HCT116 (cell line): ENCODE measurements at regions not wholly inside any gene's neighbourhood (a gene's known extent, or its start where the extent isn't known, plus 50 kb on each side); places are given as distances from the start of the nearest gene placed in this dataset.

Experiments used
- ATAC-seq: fragments of 200-7000 bp; cut with Tn5 transposase; 2 replicates; pipeline ENCODE4 v1.9.1; 2020; ENCODE audit warnings: mild to moderate bottlenecking, moderate library complexity
- BruUV-seq: library from RNA; stranded (reverse); fragments of 400-500 nt; replicated peaks from 2 replicates; lab custom pipeline; 2021; lab: Mats Ljungman, UMichigan
- CTCF ChIA-PET: fragments of 300-600 bp; sonication (Branson Sonifier 250); formaldehyde crosslinking; loops from one replicate; lab custom pipeline; 2021; ENCODE audit warnings: antibody characterized with exemption; lab: Charles Lee
- POLR2A ChIA-PET: fragments of 300-600, 350-600 bp; sonication (Branson Sonifier 250); formaldehyde crosslinking; loops from one replicate; lab custom pipeline; 2021; ENCODE audit warnings: antibody characterized with exemption; lab: Charles Lee
- RAD21 ChIA-PET, 2 experiments: fragments of 300-600 bp; sonication (Branson Sonifier 250); formaldehyde crosslinking; loops; one replicate each; lab custom pipeline; 2023; ENCODE audit warnings: low total read pairs in 2 of 2; ENCODE audit not compliant: uncharacterized antibody in 2 of 2, unreplicated experiment in 2 of 2, low non-redundant PET in 1 of 2; lab: Charles Lee
- DNase-seq: peaks from one replicate; pipeline ENCODE4 v3.0.0-alpha.2; 2010; ENCODE audit warnings: low read depth, low spot score
- H2AFZ ChIP-seq: fragments of 200-600 bp; shearing (Covaris generic), sonication (generic); 2 replicates; pipeline ENCODE4 v1.6.1; 2017; ENCODE audit warnings: low read depth, mixed run types, mixed read lengths, antibody characterized with exemption, low read length; ENCODE audit not compliant: poor library complexity, severe bottlenecking
- H3K27ac ChIP-seq: 2 replicates; pipeline ENCODE4 v1.5.1; 2012; ENCODE audit warnings: low read depth, low read length
- H3K27me3 ChIP-seq: fragments of 200-600 bp; sonication (generic); 2 replicates; pipeline ENCODE4 v1.6.1; 2016; ENCODE audit warnings: mixed run types, low read length, mixed read lengths; ENCODE audit not compliant: insufficient read depth
- H3K36me3 ChIP-seq, 2 experiments: fragments of 200-500 bp in 1 of 2; fragments of 200-600 bp in 1 of 2; sonication (Bioruptor generic) in 1 of 2; sonication (generic) in 1 of 2; 2 replicates each; pipeline versions ENCODE4 v1.5.1 to v1.6.1; 2014 to 2016; ENCODE audit warnings: low read length in 2 of 2, inconsistent platforms in 1 of 2, mixed read lengths in 1 of 2, mixed run types in 1 of 2; ENCODE audit not compliant: insufficient read depth in 2 of 2, control insufficient read depth in 1 of 2
- H3K4me1 ChIP-seq, 2 experiments: fragments of 200-600 bp in 1 of 2; sonication (generic) in 1 of 2; 2 replicates each; pipeline versions ENCODE4 v1.5.1 to v1.6.1; 2012 to 2017; ENCODE audit warnings: low read length in 2 of 2, inconsistent platforms in 1 of 2, mild to moderate bottlenecking in 1 of 2, mixed read lengths in 1 of 2, mixed run types in 1 of 2, moderate library complexity in 1 of 2; ENCODE audit not compliant: insufficient read depth in 2 of 2, control insufficient read depth in 1 of 2
- H3K4me2 ChIP-seq: fragments of 200-600 bp; sonication (generic); 2 replicates; pipeline ENCODE4 v1.6.1; 2017; ENCODE audit warnings: mixed run types, low read length, mixed read lengths
- H3K4me3 ChIP-seq, 2 experiments: fragments of 200-600 bp in 1 of 2; sonication (generic) in 1 of 2; replicated peaks in 1 of 2; 2 replicates each; pipeline ENCODE4 v1.5.1; 2011 to 2016; ENCODE audit warnings: low read length in 2 of 2, control low read depth in 1 of 2, low read depth in 1 of 2, mild to moderate bottlenecking in 1 of 2, mixed read lengths in 1 of 2, mixed run types in 1 of 2
- H3K79me2 ChIP-seq: fragments of 200-600 bp; sonication (generic); 2 replicates; pipeline ENCODE4 v1.6.1; 2017; ENCODE audit warnings: mild to moderate bottlenecking, mixed run types, low read length, moderate library complexity, mixed read lengths; ENCODE audit not compliant: insufficient read depth
- H3K9ac ChIP-seq: fragments of 200-600 bp; sonication (generic); 2 replicates; pipeline ENCODE4 v1.6.1; 2016; ENCODE audit warnings: low read length, mixed read lengths
- H3K9me2 ChIP-seq: fragments of 200-600 bp; sonication (generic), shearing (Covaris generic); 2 replicates; pipeline ENCODE4 v1.6.1; 2017; ENCODE audit warnings: mixed run types, mild to moderate bottlenecking, moderate library complexity; ENCODE audit not compliant: insufficient read depth
- H3K9me3 ChIP-seq, 2 experiments: fragments of 200-500 bp in 1 of 2; fragments of 200-600 bp in 1 of 2; sonication (Bioruptor generic) in 1 of 2; sonication (generic) in 1 of 2; 2 replicates each; pipeline ENCODE4 v1.6.1; 2014 to 2017; ENCODE audit warnings: low read length in 2 of 2, mixed read lengths in 2 of 2, inconsistent platforms in 1 of 2, low read depth in 1 of 2, mild to moderate bottlenecking in 1 of 2, mixed run types in 1 of 2, moderate library complexity in 1 of 2; ENCODE audit not compliant: control insufficient read depth in 1 of 2, insufficient read depth in 1 of 2
- H4K20me1 ChIP-seq: fragments of 200-600 bp; sonication (generic), shearing (Covaris generic); 2 replicates; pipeline ENCODE4 v1.6.1; 2017; ENCODE audit warnings: mixed run types, mild to moderate bottlenecking, moderate library complexity; ENCODE audit not compliant: insufficient read depth
- EGR1 ChIP-seq: IDR thresholded peaks from 2 replicates; pipeline ENCODE4 v1.6.1; 2012; ENCODE audit warnings: low read depth
- EZH2 ChIP-seq: fragments of 200-600 bp; sonication (generic); IDR thresholded peaks from 2 replicates; pipeline ENCODE4 v1.6.1; 2017; ENCODE audit warnings: antibody characterized with exemption, mixed run types
- EZH2phosphoT487 ChIP-seq: fragments of 200-600 bp; IDR thresholded peaks from 2 replicates; pipeline ENCODE4 v1.6.1; 2018; ENCODE audit warnings: antibody characterized with exemption, borderline replicate concordance
- JUND ChIP-seq: IDR thresholded peaks from 2 replicates; pipeline ENCODE4 v1.6.1; 2012
- MAX ChIP-seq: IDR thresholded peaks from 2 replicates; pipeline ENCODE4 v1.6.1; 2012
- POLR2A ChIP-seq: IDR thresholded peaks from 2 replicates; pipeline ENCODE4 v1.7.0; 2011; ENCODE audit warnings: borderline replicate concordance; ENCODE audit not compliant: insufficient read depth, insufficient read length; ENCODE audit errors: extremely low read depth
- SP1 ChIP-seq: IDR thresholded peaks from 2 replicates; pipeline ENCODE4 v1.6.1; 2012; ENCODE audit warnings: low read depth
- ZFX ChIP-seq: fragments of 450-650 bp; IDR thresholded peaks from 2 replicates; pipeline ENCODE4 v1.6.1; 2017
- ZNF274 ChIP-seq: fragments of 200-500 bp; sonication (Bioruptor generic); IDR thresholded peaks from 2 replicates; pipeline ENCODE4 v1.6.1; 2014; ENCODE audit warnings: mild to moderate bottlenecking, low read depth, low read length, inconsistent platforms
- intact Hi-C: fragments of 100-400 bp; cut with micrococcal nuclease; formaldehyde crosslinking; loops from 2 replicates; pipeline ENCODE4 v1.10.0; 2022

DNA sequence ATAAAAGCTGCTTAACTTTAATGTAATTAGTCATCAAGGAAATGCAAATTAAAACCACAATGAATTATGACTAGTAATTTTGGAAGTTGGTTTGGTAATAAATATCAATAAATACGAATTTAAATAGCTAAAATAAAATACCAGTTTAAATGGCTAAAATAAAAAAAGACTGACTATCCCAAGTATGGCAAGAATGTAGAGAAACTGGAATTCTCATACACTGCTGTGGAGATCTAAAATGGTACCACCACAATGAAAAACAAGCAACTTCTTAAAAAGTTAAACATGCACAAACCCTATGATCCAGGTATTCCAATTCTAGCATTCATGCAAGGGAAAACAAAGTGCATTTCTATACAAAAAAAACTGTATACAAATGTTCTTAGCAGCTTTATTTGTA is 382.6 kb upstream of the NR5A2 start:
- Histone ChIP-seq H3K27ac (no peak overlapping the region), H3K9ac (no peak overlapping the region), H3K4me2 (no peak overlapping the region), H2AFZ (no peak overlapping the region), H4K20me1 (no peaks in the 10 kb centered on the region), H3K27me3 (no peaks in the 10 kb centered on the region), H3K79me2 (no peaks in the 10 kb centered on the region), H3K4me1 (no peaks in the 10 kb centered on the region), H3K36me3 (no peaks in the 10 kb centered on the region)
- intact Hi-C loops: no loop called here
- no peak for DNase-seq
- CTCF ChIA-PET: interaction anchor here (1.0 kb wide), 1 partner anchor 31 kb away, joined by 3 read pairs; no protein-coding TSS in a partner anchor
- POLR2A ChIA-PET: no interaction called here
- ATAC-seq: no peak
- no peak for TF ChIP-seq EGR1
- no peak for TF ChIP-seq EZH2
- no peak for TF ChIP-seq ZNF274
- no peak for TF ChIP-seq ZFX
- TF ChIP-seq POLR2A: no peak
- TF ChIP-seq EZH2phosphoT487: no peak
- TF ChIP-seq MAX: no peak
- TF ChIP-seq, all 23 proteins: peak for 0
- H3K4me3 ChIP-seq: no peak overlapping the region
- H3K9me2 ChIP-seq: no peaks in the 10 kb centered on the region
- H3K9me3 ChIP-seq: no peaks in the 10 kb centered on the region
- no TSS peak for BruUV-seq
- RAD21 ChIA-PET: no interaction called here

- H3K36me3 ChIP-seq: no peaks in the 10 kb centered on the region
- POLR2A ChIA-PET: no interaction called here
- ATAC-seq: no peak
- CTCF ChIA-PET: no interaction called here
- H3K4me1 ChIP-seq: no peaks in the 10 kb centered on the region
- H3K9me2 ChIP-seq: no peaks in the 10 kb centered on the region
- no peak overlapping the region for H3K4me3 ChIP-seq
- RAD21 ChIA-PET: no interaction called here
- no peaks in the 10 kb centered on the region for H3K9me3 ChIP-seq
- no peak overlapping the region for H3K27ac ChIP-seq
- no peaks in the 10 kb centered on the region for H3K79me2 ChIP-seq
- no peak for DNase-seq
- H3K4me2 ChIP-seq: no peak overlapping the region
- H4K20me1 ChIP-seq: no peaks in the 10 kb centered on the region
- no peaks in the 10 kb centered on the region for H3K27me3 ChIP-seq
- H3K9ac ChIP-seq: no peak overlapping the region
- intact Hi-C loops: no loop called here
- no TSS peak for BruUV-seq
- TF ChIP-seq EGR1: no peak
- TF ChIP-seq JUND: no peak
- TF ChIP-seq SP1: no peak
- H2AFZ ChIP-seq: no peak overlapping the region
Observed at GRCh38 chr1:199646761-199647160, 380.7 kb upstream of the NR5A2 start.
